ENCODE measurements at regions not wholly inside any gene's neighbourhood (a gene's known extent, or its start where the extent isn't known, plus 50 kb on each side); places are given as distances from the start of the nearest gene placed in this dataset.

DNA sequence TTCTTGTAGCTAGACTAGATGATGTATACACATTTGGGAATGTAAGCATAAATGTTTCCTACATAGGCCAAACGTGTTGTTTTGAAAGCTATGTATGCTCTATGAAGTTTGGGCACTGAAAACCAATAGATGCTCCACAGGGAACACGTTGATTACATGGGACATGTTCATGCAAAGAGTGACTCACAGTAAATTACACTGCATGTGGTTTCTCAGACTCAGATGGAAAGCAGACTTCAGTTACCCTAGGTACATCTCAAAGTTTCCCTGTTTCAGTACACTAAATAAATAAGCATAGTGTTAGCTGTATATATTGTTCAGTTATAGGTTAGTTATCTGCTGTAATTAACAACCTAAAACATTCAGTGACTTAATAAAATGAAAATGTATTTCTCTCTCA lies 301.9 kb upstream of the RUNX1 start:
- Histone ChIP-seq H4K20me1 (ENCODE audit: insufficient read depth, low read length) (no peaks in the 10 kb centered on the region), H3K27me3 (replicated peaks; ENCODE audit: insufficient read depth, low read length) (no peaks in the 10 kb centered on the region), H3K27ac (ENCODE audit: low read length) (no peak overlapping the region), H3K9ac (ENCODE audit: low read length) (no peak overlapping the region), H3K4me1 (ENCODE audit: low read length) (no peaks in the 10 kb centered on the region), H3K9me2 (replicated peaks; ENCODE audit: insufficient read depth, low read length) (no peaks in the 10 kb centered on the region), H3K4me3 (ENCODE audit: low read length) (no peak overlapping the region), H3K9me3 (replicated peaks; ENCODE audit: insufficient read depth, low read length) (no peaks in the 10 kb centered on the region), H3K36me3 (replicated peaks; ENCODE audit: insufficient read depth, low read length) (no peaks in the 10 kb centered on the region), H2AFZ (ENCODE audit: low read length) (no peak overlapping the region), H3K4me2 (ENCODE audit: low read depth, low read length) (no peak overlapping the region), H3F3A (ENCODE audit: insufficient read depth, low read length) (no peaks in the 10 kb centered on the region), H3K79me2 (ENCODE audit: low read length) (no peaks in the 10 kb centered on the region)
- DNase-seq: no peak
- TF ChIP-seq, protein P1, sequence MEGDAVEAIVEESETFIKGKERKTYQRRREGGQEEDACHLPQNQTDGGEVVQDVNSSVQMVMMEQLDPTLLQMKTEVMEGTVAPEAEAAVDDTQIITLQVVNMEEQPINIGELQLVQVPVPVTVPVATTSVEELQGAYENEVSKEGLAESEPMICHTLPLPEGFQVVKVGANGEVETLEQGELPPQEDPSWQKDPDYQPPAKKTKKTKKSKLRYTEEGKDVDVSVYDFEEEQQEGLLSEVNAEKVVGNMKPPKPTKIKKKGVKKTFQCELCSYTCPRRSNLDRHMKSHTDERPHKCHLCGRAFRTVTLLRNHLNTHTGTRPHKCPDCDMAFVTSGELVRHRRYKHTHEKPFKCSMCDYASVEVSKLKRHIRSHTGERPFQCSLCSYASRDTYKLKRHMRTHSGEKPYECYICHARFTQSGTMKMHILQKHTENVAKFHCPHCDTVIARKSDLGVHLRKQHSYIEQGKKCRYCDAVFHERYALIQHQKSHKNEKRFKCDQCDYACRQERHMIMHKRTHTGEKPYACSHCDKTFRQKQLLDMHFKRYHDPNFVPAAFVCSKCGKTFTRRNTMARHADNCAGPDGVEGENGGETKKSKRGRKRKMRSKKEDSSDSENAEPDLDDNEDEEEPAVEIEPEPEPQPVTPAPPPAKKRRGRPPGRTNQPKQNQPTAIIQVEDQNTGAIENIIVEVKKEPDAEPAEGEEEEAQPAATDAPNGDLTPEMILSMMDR (IDR thresholded peaks at IDR 0.05; ENCODE audit: low read length): no peak
- TF ChIP-seq EZH2 (optimal IDR thresholded peaks at IDR 0.05; ENCODE audit: low read depth, low read length) (no peak), EZH2phosphoT487 (IDR thresholded peaks at IDR 0.05; ENCODE audit: low read length) (no peak)

DNA sequence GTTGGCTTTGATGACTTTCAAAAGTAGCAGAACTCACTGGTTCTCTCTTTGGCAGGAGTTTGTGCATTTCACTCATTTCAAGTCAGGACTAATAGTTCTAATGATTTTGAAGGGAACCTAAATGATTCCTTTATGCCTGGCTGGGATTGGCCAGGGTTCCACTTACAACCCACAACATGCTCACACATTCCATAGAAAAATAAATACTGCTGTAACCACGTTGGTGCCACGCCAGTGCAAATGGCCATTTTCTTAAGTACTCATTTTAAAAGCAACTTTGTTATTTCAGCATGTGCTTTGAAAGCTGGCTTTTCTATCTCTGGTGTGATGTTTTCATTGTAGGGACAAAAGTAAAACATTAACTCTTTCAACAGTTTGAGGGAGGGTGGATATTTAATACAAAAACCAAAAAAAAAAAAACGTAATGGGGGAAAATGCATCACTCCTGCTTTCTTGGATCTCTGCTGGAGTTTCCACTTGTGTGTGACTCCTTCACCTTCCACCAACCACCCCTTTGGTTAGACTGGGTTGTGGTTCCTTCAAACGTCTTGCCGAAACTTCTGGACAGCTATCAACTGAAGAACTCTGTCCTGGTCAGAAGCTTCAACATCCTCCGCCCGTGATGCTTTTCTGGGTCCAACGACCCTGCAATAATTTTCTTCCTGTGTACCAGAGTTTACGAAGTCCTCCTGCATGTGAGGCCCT lies 300.4 kb upstream of the RUNX1 start:
- Histone ChIP-seq H3K9me3 (replicated peaks; ENCODE audit: insufficient read depth, low read length) (no peaks in the 10 kb centered on the region), H3K27me3 (replicated peaks; ENCODE audit: insufficient read depth, low read length) (no peaks in the 10 kb centered on the region), H3F3A (ENCODE audit: insufficient read depth, low read length) (no peaks in the 10 kb centered on the region), H3K4me1 (ENCODE audit: low read length) (no peaks in the 10 kb centered on the region), H3K79me2 (ENCODE audit: low read length) (no peaks in the 10 kb centered on the region), H3K4me2 (ENCODE audit: low read depth, low read length) (no peak overlapping the region), H3K9me2 (replicated peaks; ENCODE audit: insufficient read depth, low read length) (no peaks in the 10 kb centered on the region), H4K20me1 (ENCODE audit: insufficient read depth, low read length) (no peaks in the 10 kb centered on the region), H2AFZ (ENCODE audit: low read length) (no peak overlapping the region), H3K9ac (ENCODE audit: low read length) (no peak overlapping the region), H3K4me3 (ENCODE audit: low read length) (no peak overlapping the region), H3K27ac (ENCODE audit: low read length) (no peak overlapping the region), H3K36me3 (replicated peaks; ENCODE audit: insufficient read depth, low read length) (no peaks in the 10 kb centered on the region)
- no peak for DNase-seq
- TF ChIP-seq EZH2 (optimal IDR thresholded peaks at IDR 0.05; ENCODE audit: low read depth, low read length) (no peak), EZH2phosphoT487 (IDR thresholded peaks at IDR 0.05; ENCODE audit: low read length) (no peak)
- TF ChIP-seq, protein P1 (IDR thresholded peaks at IDR 0.05; ENCODE audit: low read length): no peak

DNA sequence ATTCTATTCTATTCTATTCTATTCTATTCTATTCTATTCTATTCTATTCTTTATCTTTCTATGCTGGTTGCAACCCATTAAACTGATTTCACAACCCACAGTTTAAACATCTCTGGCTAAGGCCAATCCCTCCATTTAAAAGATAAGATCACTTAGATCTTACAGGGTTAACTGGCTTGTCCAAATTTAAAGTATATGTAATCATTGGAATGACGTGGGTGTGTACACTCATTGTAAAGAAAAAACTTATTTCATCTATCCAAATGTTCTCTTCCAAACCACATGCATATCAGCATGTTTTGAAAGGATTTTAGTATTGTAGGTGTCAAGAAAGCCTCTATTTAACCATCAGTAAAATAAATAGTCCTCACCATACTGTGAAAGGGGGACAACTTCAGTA lies 299.6 kb upstream of the RUNX1 start:
- no peaks in the 10 kb centered on the region for H4K20me1 ChIP-seq (ENCODE audit: insufficient read depth, low read length)
- no peaks in the 10 kb centered on the region for H3K4me1 ChIP-seq (ENCODE audit: low read length)
- no peaks in the 10 kb centered on the region for H3K36me3 ChIP-seq (replicated peaks; ENCODE audit: insufficient read depth, low read length)
- no peak overlapping the region for H3K27ac ChIP-seq (ENCODE audit: low read length)
- H3K4me2 ChIP-seq (ENCODE audit: low read depth, low read length): no peak overlapping the region
- H3K79me2 ChIP-seq (ENCODE audit: low read length): no peaks in the 10 kb centered on the region
- no peak for DNase-seq
- no peaks in the 10 kb centered on the region for H3K9me2 ChIP-seq (replicated peaks; ENCODE audit: insufficient read depth, low read length)
- H3K4me3 ChIP-seq (ENCODE audit: low read length): no peak overlapping the region
- H3K9me3 ChIP-seq (replicated peaks; ENCODE audit: insufficient read depth, low read length): no peaks in the 10 kb centered on the region
- no peaks in the 10 kb centered on the region for H3F3A ChIP-seq (ENCODE audit: insufficient read depth, low read length)
- H3K9ac ChIP-seq (ENCODE audit: low read length): no peak overlapping the region
- no peaks in the 10 kb centered on the region for H3K27me3 ChIP-seq (replicated peaks; ENCODE audit: insufficient read depth, low read length)
- TF ChIP-seq, protein P1 (IDR thresholded peaks at IDR 0.05; ENCODE audit: low read length): no peak
- TF ChIP-seq EZH2 (optimal IDR thresholded peaks at IDR 0.05; ENCODE audit: low read depth, low read length): no peak
- TF ChIP-seq EZH2phosphoT487 (IDR thresholded peaks at IDR 0.05; ENCODE audit: low read length): no peak
- no peak overlapping the region for H2AFZ ChIP-seq (ENCODE audit: low read length)
